ENCODE measurements at regions not wholly inside any gene's neighbourhood (a gene's known extent, or its start where the extent isn't known, plus 50 kb on each side); places are given as distances from the start of the nearest gene placed in this dataset.
"Not testable (repeated sequence)": the region's sequence is repeated elsewhere in the genome, so short reads cannot be mapped to it uniquely, and the experiment has no call there.

GRCh38 chr6:103356531-103356930 lies 1503.2 kb downstream of the HACE1 start:
- DNase-seq (ENCODE audit: low read depth in 2 of 2) = no peak

DNA sequence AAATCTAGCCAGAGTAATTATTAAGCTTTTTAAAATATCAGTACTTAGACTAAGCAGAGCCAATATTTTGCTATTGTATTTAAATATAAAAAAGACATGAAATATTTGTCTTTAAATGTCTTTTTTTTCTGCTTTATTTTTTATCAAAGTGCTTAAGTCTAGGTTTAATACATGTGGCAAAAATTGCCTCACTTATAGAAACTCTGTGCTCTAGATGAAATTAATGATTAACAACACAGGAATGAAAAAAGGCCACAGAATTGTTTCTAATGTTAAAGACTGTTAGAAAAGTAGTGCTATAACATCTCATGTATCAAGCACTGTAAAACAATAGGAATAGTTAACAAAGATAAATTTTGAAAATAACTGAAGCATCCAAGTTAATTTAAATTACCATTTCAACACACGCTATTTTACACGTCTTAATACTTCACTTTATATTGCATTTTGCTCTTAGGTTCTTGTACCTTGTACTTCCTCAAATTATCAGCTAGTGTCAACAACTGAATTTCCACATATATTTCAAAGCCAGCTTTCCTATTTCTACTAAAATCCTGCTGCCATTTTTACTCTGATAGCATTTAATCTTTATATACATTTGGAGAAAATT lies 1515.1 kb downstream of the HACE1 start:
- no peak for DNase-seq (ENCODE audit: low read depth in 2 of 2)

GRCh38 chr6:103335412-103335811 lies 1524.3 kb downstream of the HACE1 start:
- DNase-seq (ENCODE audit: low read depth in 2 of 2) = no peak

- DNase-seq (ENCODE audit: low read depth in 2 of 2) = no peak
Measured at GRCh38 chr6:103326760-103327757, 1532.7 kb downstream of the HACE1 start.

GRCh38 chr6:103313432-103313831 lies 1546.3 kb downstream of the HACE1 start:
- DNase-seq (ENCODE audit: low read depth in 2 of 2) = no peak

GRCh38 chr6:103294376-103294775 lies 1565.3 kb downstream of the HACE1 start:
- DNase-seq (ENCODE audit: low read depth in 2 of 2) = not testable (repeated sequence)

DNA sequence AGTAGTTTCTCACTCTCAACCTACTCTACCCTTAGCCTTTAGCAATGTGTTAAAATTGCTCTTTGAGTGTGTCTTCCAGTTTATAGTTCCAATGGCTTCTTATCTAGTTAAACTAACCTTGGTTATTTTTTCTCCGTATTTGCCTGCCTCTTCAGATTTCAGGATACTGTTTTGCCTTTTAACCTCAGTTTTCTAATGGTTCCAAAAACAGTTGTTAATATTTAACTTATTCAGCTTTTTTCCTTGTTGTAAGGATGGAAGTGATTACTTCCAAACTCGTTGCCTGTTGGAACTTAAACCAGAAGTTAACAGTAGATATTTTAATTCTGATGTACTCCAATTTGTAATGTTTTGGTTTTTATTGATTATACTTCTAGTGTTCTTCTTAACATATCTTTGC lies 1574.9 kb downstream of the HACE1 start:
- DNase-seq (ENCODE audit: low read depth in 2 of 2) = no peak

DNA sequence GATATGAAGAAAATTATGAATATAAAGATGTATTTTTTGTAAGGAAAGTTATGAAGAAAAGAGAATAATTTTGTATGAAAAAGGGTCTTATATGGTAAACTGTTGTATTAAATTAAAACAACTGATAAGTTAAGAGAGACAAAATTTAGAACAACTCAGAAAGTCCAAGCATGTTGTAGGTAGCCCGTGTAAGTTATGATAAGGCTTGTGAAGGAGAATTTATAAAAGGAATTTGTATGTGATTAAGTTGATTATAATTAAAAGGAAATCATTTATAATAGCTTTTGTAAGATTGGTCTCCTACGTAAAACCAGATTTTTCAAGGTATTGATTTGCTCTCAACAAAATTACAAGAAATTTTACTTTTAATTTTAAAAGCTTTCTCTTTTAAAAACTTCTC lies 1579.3 kb downstream of the HACE1 start:
- no peak for DNase-seq (ENCODE audit: low read depth in 2 of 2)

DNA sequence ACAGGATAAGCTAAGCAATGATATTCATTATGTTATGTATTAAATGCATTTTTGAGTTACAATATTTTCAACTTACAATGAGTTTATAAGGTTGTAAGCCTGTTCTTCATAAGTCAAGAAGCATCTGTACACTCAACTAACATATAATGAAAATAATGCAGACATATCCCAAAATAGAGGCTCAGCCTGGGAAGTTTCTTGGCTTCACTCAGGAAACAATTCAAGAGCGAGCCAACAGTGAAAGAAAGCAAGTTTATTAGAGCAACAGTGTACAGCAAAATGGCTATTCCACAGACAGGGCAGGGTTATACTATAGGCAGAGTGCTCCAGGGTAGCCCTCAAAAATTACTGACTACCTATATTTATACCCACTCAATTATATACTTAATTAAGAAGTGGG lies 1581.8 kb downstream of the HACE1 start:
- DNase-seq (ENCODE audit: low read depth in 2 of 2) = no peak

DNA sequence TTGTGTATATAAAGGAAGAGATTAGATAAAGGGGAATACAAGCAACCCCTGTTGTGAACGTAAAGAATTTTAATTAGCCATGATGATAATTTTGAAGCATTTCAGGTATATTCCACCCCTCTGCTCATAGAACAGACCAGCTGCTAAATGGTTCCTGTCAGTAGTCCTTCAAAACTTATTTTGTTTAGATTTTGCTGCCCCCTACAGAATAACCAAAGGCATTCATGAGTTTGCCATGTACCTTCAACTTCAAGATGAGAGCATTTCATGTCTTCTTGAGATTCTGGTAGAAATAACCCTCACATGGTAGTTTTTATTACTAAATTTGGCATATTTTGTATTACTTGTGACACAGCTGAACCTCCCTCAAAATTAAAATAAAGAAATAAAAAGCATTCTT lies 1586.7 kb downstream of the HACE1 start:
- no peak for DNase-seq (ENCODE audit: low read depth in 2 of 2)

DNA sequence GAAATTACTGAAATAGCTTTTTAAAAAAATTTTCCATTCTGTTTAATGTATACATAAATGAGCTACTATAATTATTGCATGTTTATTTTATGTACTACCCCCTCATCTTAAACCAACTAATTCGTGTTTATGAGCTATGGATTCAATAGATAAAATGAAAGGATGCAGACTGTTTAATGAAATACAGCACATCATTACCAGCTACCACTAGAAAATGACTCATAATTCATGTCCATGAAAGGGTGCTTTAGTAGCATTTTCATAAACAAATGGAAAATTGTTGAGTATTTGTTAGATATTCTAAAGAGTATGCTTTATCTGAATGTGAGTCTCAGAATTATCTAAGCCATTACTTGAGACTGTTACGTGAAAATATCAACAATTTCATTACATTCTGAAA lies 1590.1 kb downstream of the HACE1 start:
- DNase-seq (ENCODE audit: low read depth in 2 of 2) = no peak

GRCh38 chr6:103268335-103268734 lies 1591.4 kb downstream of the HACE1 start:
- DNase-seq (ENCODE audit: low read depth in 2 of 2) = no peak

GRCh38 chr6:103264020-103264419 lies 1595.7 kb downstream of the HACE1 start:
- no peak for DNase-seq (ENCODE audit: low read depth in 2 of 2)

GRCh38 chr6:103255132-103255531 lies 1604.6 kb downstream of the HACE1 start:
- DNase-seq (ENCODE audit: low read depth in 2 of 2) = no peak

DNA sequence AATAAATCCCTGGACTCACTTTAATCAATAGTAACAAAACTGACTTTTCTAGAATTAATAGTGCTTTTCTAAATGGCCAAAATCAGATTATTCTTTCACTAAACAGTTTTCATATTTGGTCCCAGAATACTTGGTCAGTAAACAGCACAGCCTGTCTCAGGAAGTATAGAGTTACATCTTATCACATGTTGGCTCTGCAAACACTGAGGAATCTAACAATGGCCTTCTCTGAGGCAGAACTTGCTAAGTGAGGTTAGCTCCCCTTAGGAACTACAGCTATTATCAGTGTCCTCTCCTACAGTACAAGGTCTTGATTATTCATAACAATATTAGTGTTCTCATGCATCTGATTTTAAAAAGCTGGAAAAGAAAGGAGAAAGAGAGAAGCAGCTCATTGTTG lies 1622.8 kb downstream of the HACE1 start:
- DNase-seq (ENCODE audit: low read depth in 2 of 2) = no peak

GRCh38 chr6:103231181-103231580 lies 1628.5 kb downstream of the HACE1 start:
- DNase-seq (ENCODE audit: low read depth in 2 of 2) = no peak

DNA sequence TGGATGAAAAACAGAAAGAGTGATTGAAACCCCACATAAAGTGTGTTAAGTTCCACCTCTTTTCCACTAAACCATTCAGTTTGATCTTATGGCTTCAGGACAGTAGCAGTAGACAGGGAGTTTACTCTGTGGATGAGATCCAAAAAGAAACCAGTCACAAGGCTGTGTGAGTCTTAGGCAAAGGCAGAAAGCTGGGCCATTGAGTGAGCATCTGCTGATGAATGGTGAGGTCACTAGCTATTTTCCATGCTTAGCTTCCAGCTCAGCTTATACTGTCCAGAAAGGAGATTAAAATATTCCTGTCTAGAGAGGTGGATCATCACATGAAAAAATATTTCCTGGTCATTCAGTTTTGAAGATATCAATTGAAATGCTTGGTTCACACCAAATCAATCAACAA lies 1643.9 kb downstream of the HACE1 start:
- no peak for DNase-seq (ENCODE audit: low read depth in 2 of 2)

- no peak for DNase-seq (ENCODE audit: low read depth in 2 of 2)
Measured at GRCh38 chr6:103210686-103211085, 1649.0 kb downstream of the HACE1 start.

GRCh38 chr6:103198386-103198785 lies 1661.3 kb downstream of the HACE1 start:
- no peak for DNase-seq (ENCODE audit: low read depth in 2 of 2)

DNA sequence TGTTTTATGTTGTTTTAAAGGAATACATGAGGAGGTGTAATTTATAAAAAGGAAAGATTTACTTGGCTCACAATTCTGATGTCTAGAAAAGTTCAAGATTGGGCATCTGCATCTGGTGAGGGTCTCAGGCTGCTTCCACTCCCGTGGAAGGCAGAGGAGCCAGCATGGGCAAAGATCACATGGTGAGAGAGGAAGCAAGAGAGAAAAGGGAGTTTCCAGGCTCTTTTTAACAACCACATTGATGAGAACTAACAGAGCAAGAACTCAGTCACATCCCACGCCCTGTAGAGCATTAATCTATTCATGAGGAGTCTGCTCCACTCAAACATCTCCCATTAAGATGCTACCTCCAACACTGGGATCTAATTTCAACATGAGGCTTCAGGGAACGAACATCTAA lies 1666.3 kb downstream of the HACE1 start:
- no peak for DNase-seq (ENCODE audit: low read depth in 2 of 2)

- no peak for DNase-seq (ENCODE audit: low read depth in 2 of 2)
Measured at GRCh38 chr6:103191391-103192093, 1668.2 kb downstream of the HACE1 start.

GRCh38 chr6:103184776-103185175 lies 1674.9 kb downstream of the HACE1 start:
- DNase-seq (ENCODE audit: low read depth in 2 of 2) = no peak

All from activated CD4-positive, alpha-beta T cell treated with anti-CD3 and anti-CD28 coated beads for 24 hours (primary cell).